K562 (cell line): ENCODE measurements at regions not wholly inside any gene's neighbourhood (a gene's known extent, or its start where the extent isn't known, plus 50 kb on each side); places are given as distances from the start of the nearest gene placed in this dataset.

ENCODE experiments used
- ATAC-seq: fragments of 200-7000 bp; cut with Tn5 transposase; 3 replicates; pipeline ENCODE4 v1.9.1; 2020; ENCODE audit warnings: moderate library complexity
- BruUV-seq: library from RNA; stranded (reverse); fragments of 400-500 nt; replicated peaks from 2 replicates; lab custom pipeline; 2021; lab: Mats Ljungman, UMichigan
- CTCF ChIA-PET: fragments of 300-600 bp; formaldehyde crosslinking; extraction: SDS; loops from one replicate; lab custom pipeline; 2021; ENCODE audit warnings: low intra/inter-chr PET ratio; lab: Yijun Ruan, JAX
- POLR2A ChIA-PET: fragments of 300-600, 350-650 bp; sonication (Branson Sonifier 250); formaldehyde crosslinking; extraction: SDS; loops from one replicate; lab custom pipeline; 2021; ENCODE audit warnings: antibody characterized with exemption, inconsistent platforms; lab: Yijun Ruan, JAX
- DNase-seq, 4 experiments: peaks; one replicate each; pipeline versions ENCODE4 v3.0.0 to v3.0.0-alpha.2; 2011 to 2018; ENCODE audit warnings: low spot score in 3 of 4, mixed read lengths in 3 of 4; ENCODE audit errors: extremely low read depth in 1 of 4
- FAIRE-seq: peaks from 2 replicates; lab custom pipeline; 2011; peaks lifted over from hg19 to GRCh38; lab: Jason Lieb, UNC
- H2AFZ ChIP-seq: 2 replicates; pipeline ENCODE4 v1.6.0; 2011; ENCODE audit warnings: low read depth, low read length, control low read depth, inconsistent platforms
- H3K27ac ChIP-seq: fragments of 200-600 bp; 3 replicates; pipeline ENCODE4 v1.8.0; 2011; ENCODE audit warnings: low read depth, mild to moderate bottlenecking, control low read depth, inconsistent platforms, low read length, moderate library complexity, mixed read lengths; ENCODE audit errors: extremely low read depth
- H3K27me3 ChIP-seq, 2 experiments: fragments of 300-600 bp in 1 of 2; 2 replicates in 1 of 2; 3 replicates in 1 of 2; pipeline versions ENCODE4 v1.6.0 to v1.8.0; 2011; ENCODE audit warnings: inconsistent platforms in 2 of 2, low read length in 2 of 2, mild to moderate bottlenecking in 1 of 2, mixed read lengths in 1 of 2, moderate library complexity in 1 of 2; ENCODE audit not compliant: control insufficient read depth in 2 of 2, insufficient read depth in 2 of 2
- H3K36me3 ChIP-seq: fragments of 300-600 bp; 3 replicates; pipeline ENCODE4 v1.8.0; 2011; ENCODE audit warnings: mild to moderate bottlenecking, low read length, inconsistent platforms; ENCODE audit not compliant: control insufficient read depth, insufficient read depth
- H3K4me1 ChIP-seq, 2 experiments: fragments of 200-600 bp in 1 of 2; replicated peaks in 1 of 2; 2 replicates in 1 of 2; 3 replicates in 1 of 2; pipeline versions ENCODE4 v1.5.1 to v1.8.0; 2011; ENCODE audit warnings: inconsistent platforms in 2 of 2, low read length in 2 of 2, mild to moderate bottlenecking in 1 of 2, mixed read lengths in 1 of 2, moderate library complexity in 1 of 2; ENCODE audit not compliant: control insufficient read depth in 2 of 2, insufficient read depth in 2 of 2
- H3K4me2 ChIP-seq: 2 replicates; pipeline ENCODE4 v1.6.1; 2011; ENCODE audit warnings: low read length, control low read depth, inconsistent platforms, mixed read lengths; ENCODE audit not compliant: insufficient read depth
- H3K4me3 ChIP-seq: fragments of 200-600 bp; sonication (generic), shearing (Covaris generic); 2 replicates; pipeline ENCODE4 v1.5.1; 2016; ENCODE audit warnings: control low read depth, inconsistent platforms
- H3K79me2 ChIP-seq: fragments of 200-600 bp; 3 replicates; pipeline ENCODE4 v1.8.0; 2011; ENCODE audit warnings: low read length, inconsistent platforms; ENCODE audit not compliant: control insufficient read depth, insufficient read depth
- H3K9ac ChIP-seq, 2 experiments: 2 replicates each; pipeline versions ENCODE4 v1.6.0 to v1.6.1; 2011; ENCODE audit warnings: low read depth in 2 of 2, low read length in 2 of 2, control low read depth in 1 of 2, inconsistent platforms in 1 of 2, mild to moderate bottlenecking in 1 of 2, mixed read lengths in 1 of 2; ENCODE audit not compliant: insufficient read depth in 1 of 2
- H3K9me1 ChIP-seq: one replicate; pipeline ENCODE4 v1.6.0; 2011; ENCODE audit warnings: inconsistent platforms, mild to moderate bottlenecking, low read length, moderate library complexity; ENCODE audit not compliant: control insufficient read depth, insufficient read depth
- H3K9me3 ChIP-seq: replicated peaks from 2 replicates; pipeline ENCODE4 v1.5.1; 2011; ENCODE audit warnings: low read depth, low read length, inconsistent platforms; ENCODE audit not compliant: control insufficient read depth, insufficient read depth
- H4K20me1 ChIP-seq: replicated peaks from 2 replicates; pipeline ENCODE4 v1.6.1; 2011; ENCODE audit warnings: low read length, inconsistent platforms, mixed read lengths; ENCODE audit not compliant: control insufficient read depth, insufficient read depth
- CAMTA2 ChIP-seq: fragments of 250-450 bp; sonication (Bioruptor Pico); conservative IDR thresholded peaks from 2 replicates; pipeline ENCODE4 v1.5.1; 2022
- HBP1 ChIP-seq: fragments of 450-650 bp; formaldehyde crosslinking; IDR thresholded peaks from 2 replicates; pipeline ENCODE4 v1.4.0; 2022; ENCODE audit warnings: missing genetic modification characterization
- IRF2 ChIP-seq: sonication (generic); formaldehyde crosslinking; IDR thresholded peaks from 2 replicates; pipeline ENCODE4 v1.8.1; 2022; ENCODE audit warnings: mild to moderate bottlenecking, missing genetic modification reagents
- MAFG ChIP-seq: fragments of 450-650 bp; conservative IDR thresholded peaks from 2 replicates; pipeline ENCODE4 v1.6.1; 2016; ENCODE audit warnings: missing genetic modification characterization, missing compliant biosample characterization
- NCOA4 ChIP-seq: fragments of 450-650 bp; IDR thresholded peaks from 2 replicates; pipeline ENCODE4 v1.6.1; 2018; ENCODE audit warnings: mild to moderate bottlenecking; ENCODE audit not compliant: partially characterized antibody
- NFRKB ChIP-seq: fragments of 450-650 bp; IDR thresholded peaks from 2 replicates; pipeline ENCODE4 v1.6.1; 2016; ENCODE audit warnings: low read depth
- NONO ChIP-seq, 2 experiments: fragments of 200-400 bp in 1 of 2; fragments of 450-650 bp in 1 of 2; formaldehyde crosslinking in 1 of 2; IDR thresholded peaks; 2 replicates each; pipeline ENCODE4 v1.6.1; 2017; ENCODE audit warnings: low read depth in 2 of 2, mild to moderate bottlenecking in 2 of 2, moderate library complexity in 2 of 2, low read length in 1 of 2
- NUFIP1 ChIP-seq: fragments of 450-650 bp; IDR thresholded peaks from 2 replicates; pipeline ENCODE4 v1.6.1; 2018; ENCODE audit not compliant: partially characterized antibody
- SAP30 ChIP-seq: fragments of 200-600 bp; sonication (generic); IDR thresholded peaks from 2 replicates; pipeline ENCODE4 v1.6.1; 2012; ENCODE audit warnings: borderline replicate concordance, low read depth, mild to moderate bottlenecking, moderate library complexity, low read length, control low read depth, inconsistent platforms; ENCODE audit not compliant: insufficient read depth, poor library complexity, severe bottlenecking
- SP1 ChIP-seq: sonication (generic); formaldehyde crosslinking; IDR thresholded peaks from 2 replicates; pipeline ENCODE4 v1.8.1; 2022; ENCODE audit warnings: mild to moderate bottlenecking, missing genetic modification reagents
- XRCC4 ChIP-seq: IDR thresholded peaks from one replicate; pipeline ENCODE4 v1.6.1; 2011; ENCODE audit not compliant: insufficient read depth, insufficient read length; ENCODE audit errors: extremely low read depth
- WGBS: fragments of 100-300 bp; shearing (Covaris generic); methylation state at CpG from one replicate; pipeline ENCODE4 v1.1.6; 2016; ENCODE audit warnings: low coverage, mixed read lengths; ENCODE audit not compliant: insufficient coverage; ENCODE audit errors: missing lambda C conversion rate; 5-methylcytosine and 5-hydroxymethylcytosine counted together
- in situ Hi-C: fragments of 300-500 bp; cut with MboI; formaldehyde crosslinking; loops from 4 replicates; pipeline ENCODE4 v1.15.0; 2018; ENCODE audit warnings: inconsistent platforms, mixed read lengths
- intact Hi-C: fragments of 100-400 bp; cut with micrococcal nuclease; formaldehyde crosslinking; loops from 2 replicates; pipeline ENCODE4 v1.14.2; 2022

- H4K20me1 ChIP-seq: no peaks in the 10 kb centered on the region
- FAIRE-seq (no peak), ATAC-seq (no peak), DNase-seq (no peak)
- H2AFZ ChIP-seq: no peak overlapping the region
- no peaks in the 10 kb centered on the region for H3K36me3 ChIP-seq
- WGBS: 5% methylated on average over 3 of the region's 3 CpGs
- peak overlapping the region; percentile 33; the same call in 1 of the 2 replicates for H3K4me2 ChIP-seq
- ChIA-PET CTCF (no interaction called here), POLR2A (no interaction called here)
- no peak overlapping the region for H3K27ac ChIP-seq
- H3K4me3 ChIP-seq: no peak overlapping the region
- no peaks in the 10 kb centered on the region for H3K79me2 ChIP-seq
- no peaks in the 10 kb centered on the region for H3K9me1 ChIP-seq
- H3K4me1 ChIP-seq: peaks cover 0 to 6% of the 10 kb centered on the region in 2 experiments; a peak in 3 of 5 replicates
- in situ Hi-C loops: no loop called here
- H3K9me3 ChIP-seq: no peaks in the 10 kb centered on the region
- no peaks in the 10 kb centered on the region for H3K27me3 ChIP-seq
- BruUV-seq: no TSS peak
- H3K9ac ChIP-seq: no peak overlapping the region
- intact Hi-C loops: no loop called here
- TF ChIP-seq CAMTA2 (CRISPR knock-in tag) (no peak), SP1 (CRISPR knock-in tag) (no peak), HBP1 (CRISPR knock-in tag) (no peak), MAFG (tag) (no peak), NUFIP1 (no peak), NONO (IDR thresholded peaks at IDR 0.05; ENCODE audit: low read depth in 2 of 2, low read length in 1 of 2) (no peak), SAP30 (no peak), XRCC4 (no peak), IRF2 (CRISPR knock-in tag) (no peak), NCOA4 (no peak), NFRKB (no peak)
These were observed 58.9 kb upstream of the NXF3 start for GRCh38 chrX:103151799-103152198.
